ENCODE measurements at regions not wholly inside any gene's neighbourhood (a gene's known extent, or its start where the extent isn't known, plus 50 kb on each side); places are given as distances from the start of the nearest gene placed in this dataset.

GRCh38 chr5:110242950-110243349, 483.5 kb downstream of the TMEM232 start:
- no peaks in the 10 kb centered on the region for H3K4me1 ChIP-seq
- no peak overlapping the region for H3K27ac ChIP-seq
- no peaks in the 10 kb centered on the region for H3K9me3 ChIP-seq
- no peak for TF ChIP-seq POLR2A (IDR thresholded peaks at IDR 0.05)
- no peak for TF ChIP-seq CTCF (IDR thresholded peaks at IDR 0.05)
- intact Hi-C loops (cut with DNase I; ENCODE audit: low total_unique reads) = no loop called here
- DNase-seq = no peak
- H3K36me3 ChIP-seq = no peaks in the 10 kb centered on the region
- no peak overlapping the region for H3K4me3 ChIP-seq
- no peaks in the 10 kb centered on the region for H3K27me3 ChIP-seq

- Histone ChIP-seq H3K4me1 (no peaks in the 10 kb centered on the region), H3K4me3 (no peak overlapping the region), H3K9me3 (no peaks in the 10 kb centered on the region), H3K36me3 (no peaks in the 10 kb centered on the region), H3K27me3 (no peaks in the 10 kb centered on the region), H3K27ac (no peak overlapping the region)
- no peak for TF ChIP-seq CTCF (IDR thresholded peaks at IDR 0.05)
- no peak for TF ChIP-seq POLR2A (IDR thresholded peaks at IDR 0.05)
- intact Hi-C loops (cut with DNase I; ENCODE audit: low total_unique reads) = no loop called here
- no peak for DNase-seq
Measured at GRCh38 chr5:110248921-110249320, 477.6 kb downstream of the TMEM232 start.

DNA sequence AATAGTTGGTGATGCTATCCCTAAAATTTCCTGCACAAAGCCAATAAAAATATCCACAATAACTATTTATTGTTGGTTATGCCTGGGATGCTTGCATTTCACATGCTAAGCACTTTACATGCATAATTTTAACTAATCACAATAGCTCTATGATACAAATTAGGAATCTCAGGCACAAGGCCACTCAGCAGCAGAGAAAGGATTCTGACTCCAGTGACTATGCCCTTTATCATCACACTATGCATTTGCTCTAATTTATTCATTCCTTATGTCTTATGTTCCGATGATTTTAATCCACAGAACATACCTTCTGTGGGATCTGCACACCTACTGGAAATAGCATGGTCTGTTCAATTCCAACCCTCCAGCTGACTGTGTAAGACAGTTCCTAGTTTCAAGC, 476.1 kb downstream of the TMEM232 start:
- no peak overlapping the region for H3K4me3 ChIP-seq
- TF ChIP-seq POLR2A (IDR thresholded peaks at IDR 0.05) (no peak), CTCF (IDR thresholded peaks at IDR 0.05) (no peak)
- intact Hi-C loops (cut with DNase I; ENCODE audit: low total_unique reads) = no loop called here
- DNase-seq = no peak
- no peaks in the 10 kb centered on the region for H3K9me3 ChIP-seq
- H3K4me1 ChIP-seq = no peaks in the 10 kb centered on the region
- H3K36me3 ChIP-seq = no peaks in the 10 kb centered on the region
- H3K27ac ChIP-seq = no peak overlapping the region
- H3K27me3 ChIP-seq = no peaks in the 10 kb centered on the region

GRCh38 chr5:110250755-110251154, 475.7 kb downstream of the TMEM232 start:
- TF ChIP-seq CTCF (IDR thresholded peaks at IDR 0.05) (no peak), POLR2A (IDR thresholded peaks at IDR 0.05) (no peak)
- H3K27ac ChIP-seq = no peak overlapping the region
- no peak overlapping the region for H3K4me3 ChIP-seq
- H3K36me3 ChIP-seq = no peaks in the 10 kb centered on the region
- DNase-seq = no peak
- no peaks in the 10 kb centered on the region for H3K9me3 ChIP-seq
- intact Hi-C loops (cut with DNase I; ENCODE audit: low total_unique reads) = no loop called here
- H3K4me1 ChIP-seq = no peaks in the 10 kb centered on the region
- H3K27me3 ChIP-seq = no peaks in the 10 kb centered on the region

- TF ChIP-seq CTCF (IDR thresholded peaks at IDR 0.05) (no peak), POLR2A (IDR thresholded peaks at IDR 0.05) (no peak)
- no peaks in the 10 kb centered on the region for H3K4me1 ChIP-seq
- no peaks in the 10 kb centered on the region for H3K27me3 ChIP-seq
- intact Hi-C loops (cut with DNase I; ENCODE audit: low total_unique reads) = no loop called here
- no peaks in the 10 kb centered on the region for H3K36me3 ChIP-seq
- no peaks in the 10 kb centered on the region for H3K9me3 ChIP-seq
- H3K4me3 ChIP-seq = no peak overlapping the region
- no peak overlapping the region for H3K27ac ChIP-seq
- DNase-seq = no peak
Measured at GRCh38 chr5:110251366-110251765, 475.1 kb downstream of the TMEM232 start.

All from uterus (tissue), 3 donors.